Anterior cingulate cortex (tissue), 58 donors: ENCODE measurements at regions not wholly inside any gene's neighbourhood (a gene's known extent, or its start where the extent isn't known, plus 50 kb on each side); places are given as distances from the start of the nearest gene placed in this dataset.

ENCODE experiments used
- DNase-seq, 58 donors: peaks; one replicate each; lab custom pipeline; 2025; lab: John Stamatoyannopoulos, UW

DNA sequence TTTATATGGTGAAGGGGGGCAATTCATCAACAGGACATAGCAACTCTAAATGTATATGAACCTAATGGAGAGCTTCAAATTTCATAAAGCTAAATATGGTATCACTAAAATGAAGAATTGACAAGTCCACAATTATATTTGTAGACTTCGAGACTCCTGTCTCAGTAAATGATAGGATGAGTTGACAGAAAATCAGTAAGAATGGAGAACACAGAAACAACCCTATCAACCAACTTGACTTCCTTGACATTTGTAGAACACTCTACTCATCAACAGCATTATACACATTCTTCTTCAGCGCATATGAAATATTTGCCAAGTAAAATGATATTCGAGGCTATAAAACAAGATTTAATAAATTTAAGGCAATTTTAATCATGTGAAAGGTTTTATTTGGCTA lies 322.9 kb upstream of the MAF start:
- DNase-seq = no peak

- DNase-seq = no peak
These were observed 320.1 kb upstream of the MAF start for GRCh38 chr16:79920685-79921084.

DNA sequence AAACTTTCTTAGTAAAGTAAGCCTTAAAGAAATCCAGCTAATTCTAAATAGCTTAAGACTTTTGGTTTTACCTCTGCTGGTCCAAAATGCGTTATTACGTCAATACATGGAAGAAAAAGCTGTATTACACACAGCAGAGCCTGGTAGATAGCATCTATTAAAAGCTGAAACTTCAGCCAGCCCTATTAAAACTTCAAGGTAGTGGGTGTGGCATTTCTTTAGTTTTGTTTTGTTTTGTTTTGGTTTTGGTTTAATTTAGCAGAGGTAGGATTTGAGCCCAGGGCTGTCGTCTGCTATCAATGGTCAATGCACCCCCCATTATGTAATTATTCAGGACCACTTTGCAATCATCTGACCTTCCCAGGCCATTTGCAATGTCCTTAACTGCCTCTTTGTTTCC lies 318.4 kb upstream of the MAF start:
- no peak for DNase-seq

GRCh38 chr16:79915761-79916160 lies 315.2 kb upstream of the MAF start:
- no peak for DNase-seq

- DNase-seq = no peak
These were observed 314.6 kb upstream of the MAF start for GRCh38 chr16:79914961-79915720.

DNA sequence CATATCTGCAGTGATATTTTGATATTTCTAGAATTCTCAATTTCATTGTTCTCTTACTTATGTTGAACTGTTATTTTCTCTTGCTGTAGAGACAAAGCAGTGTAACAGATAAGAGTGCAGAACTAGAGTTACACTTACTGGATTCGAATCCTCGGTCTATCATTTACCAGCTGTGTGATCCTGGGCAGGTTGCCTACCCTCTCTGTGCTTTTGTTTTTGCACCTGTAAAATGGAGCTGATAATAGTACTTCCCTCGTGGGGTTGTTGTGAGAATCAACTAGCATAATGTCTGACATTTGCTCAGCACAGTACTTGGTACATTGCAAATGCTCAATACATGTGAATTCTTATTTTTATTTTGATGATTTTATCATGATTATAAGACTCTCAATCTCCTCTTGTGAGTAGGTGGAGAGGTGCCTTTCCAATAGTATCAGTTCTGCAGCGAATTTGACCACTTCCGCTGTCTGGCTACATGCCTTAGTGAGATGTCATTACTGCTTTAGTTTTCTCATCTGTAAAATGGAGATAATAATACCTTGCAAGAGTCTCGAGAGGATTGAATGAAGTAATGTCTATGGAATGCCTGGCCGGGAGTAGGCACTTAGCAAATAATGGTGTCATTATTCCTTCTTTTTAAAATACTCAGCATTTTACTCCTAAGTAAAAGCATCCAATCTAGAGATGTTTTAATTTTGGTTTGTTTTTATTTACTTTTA lies 312.2 kb upstream of the MAF start:
- no peak for DNase-seq

DNA sequence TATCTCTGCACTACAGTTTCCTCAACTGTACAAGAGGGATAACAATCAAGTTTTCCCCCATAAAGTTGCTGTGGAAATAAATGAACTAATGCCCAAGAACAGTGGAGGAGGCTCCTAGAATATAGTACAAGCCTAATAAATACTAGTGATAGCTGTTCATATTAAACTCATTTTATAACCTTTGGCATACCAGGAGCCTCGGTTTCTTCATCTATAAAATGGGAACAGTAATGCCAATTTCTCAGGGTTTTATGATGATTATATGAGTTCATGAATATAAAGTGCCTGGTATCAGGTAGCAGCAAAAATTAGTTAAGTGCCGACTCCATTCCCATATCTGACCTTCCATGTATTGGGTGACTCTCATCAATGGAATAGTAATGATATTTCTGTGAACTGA lies 311.1 kb upstream of the MAF start:
- DNase-seq = no peak

DNA sequence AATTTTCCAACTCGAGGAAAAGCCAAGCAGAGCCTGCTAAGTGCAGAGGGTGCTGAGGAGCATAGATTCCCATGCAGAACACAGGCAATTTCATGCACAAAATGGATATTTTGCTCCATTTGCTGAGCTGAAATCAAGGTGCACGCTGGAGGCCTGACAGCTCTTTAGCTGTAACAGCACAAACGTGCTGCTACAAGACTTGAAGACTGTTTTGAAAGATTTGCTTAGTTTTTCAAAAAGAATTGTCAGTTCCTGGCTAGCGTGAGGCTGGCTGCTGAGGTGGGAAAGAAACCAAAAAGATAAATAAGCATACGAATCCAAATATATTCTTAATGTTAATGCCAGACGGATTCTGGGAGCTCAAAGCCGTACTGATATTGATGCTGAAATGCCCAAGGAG lies 309.0 kb upstream of the MAF start:
- DNase-seq = no peak

DNA sequence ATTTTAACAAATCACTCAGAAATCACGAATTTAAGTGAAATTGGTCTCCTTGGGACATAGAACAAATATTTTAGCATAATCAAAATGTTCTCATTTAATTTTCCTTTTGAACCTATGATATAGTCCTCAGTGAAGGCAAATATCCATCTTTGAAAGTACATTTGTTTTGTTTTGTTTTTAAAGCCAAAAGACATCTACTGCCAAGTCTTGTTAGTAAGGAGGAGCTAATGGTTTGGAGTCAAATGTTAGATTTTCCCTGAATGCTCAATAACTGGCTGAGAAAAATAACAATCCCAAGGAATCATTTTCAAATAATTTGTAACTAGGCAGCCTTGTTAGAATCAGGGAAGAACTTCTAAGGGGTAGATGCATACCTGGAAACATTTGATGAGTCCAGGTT lies 302.9 kb upstream of the MAF start:
- DNase-seq = no peak

DNA sequence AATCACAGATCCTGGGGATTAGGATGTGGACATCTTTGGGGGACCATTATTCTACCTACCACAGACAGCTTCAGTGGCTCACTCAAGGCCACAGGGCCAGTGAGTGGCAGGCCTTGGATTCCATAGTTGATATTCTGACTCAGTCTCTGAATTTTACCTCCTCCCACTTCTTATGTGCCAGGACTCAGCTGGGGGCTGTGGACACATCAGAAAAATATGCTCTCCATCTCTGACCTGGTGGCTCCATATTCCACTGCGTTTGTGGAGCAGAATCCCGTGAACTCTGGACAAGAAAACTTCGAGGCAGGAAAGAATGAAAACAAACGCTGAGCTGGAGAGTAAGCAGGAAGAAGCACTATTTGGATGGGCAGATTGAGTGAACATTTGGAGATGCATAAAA lies 301.8 kb upstream of the MAF start:
- DNase-seq = no peak

DNA sequence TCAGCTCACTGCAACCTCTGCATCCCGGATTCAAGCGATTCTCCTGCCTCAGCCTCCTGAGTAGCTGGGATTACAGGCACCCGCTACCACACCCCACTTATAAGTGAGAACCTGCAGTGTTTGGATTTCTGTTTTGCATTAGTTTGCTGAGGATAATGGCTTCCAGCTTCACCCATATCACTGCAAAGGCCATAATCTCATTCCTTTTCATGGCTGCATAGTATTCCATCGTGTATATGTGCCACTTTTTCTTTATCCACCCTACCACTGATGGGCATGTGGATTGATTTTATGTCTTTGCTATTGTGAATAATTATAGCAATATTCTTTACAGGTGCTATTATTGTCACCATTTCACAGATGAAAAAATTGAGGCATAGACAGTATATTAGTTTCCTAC lies 301.0 kb upstream of the MAF start:
- no peak for DNase-seq

DNA sequence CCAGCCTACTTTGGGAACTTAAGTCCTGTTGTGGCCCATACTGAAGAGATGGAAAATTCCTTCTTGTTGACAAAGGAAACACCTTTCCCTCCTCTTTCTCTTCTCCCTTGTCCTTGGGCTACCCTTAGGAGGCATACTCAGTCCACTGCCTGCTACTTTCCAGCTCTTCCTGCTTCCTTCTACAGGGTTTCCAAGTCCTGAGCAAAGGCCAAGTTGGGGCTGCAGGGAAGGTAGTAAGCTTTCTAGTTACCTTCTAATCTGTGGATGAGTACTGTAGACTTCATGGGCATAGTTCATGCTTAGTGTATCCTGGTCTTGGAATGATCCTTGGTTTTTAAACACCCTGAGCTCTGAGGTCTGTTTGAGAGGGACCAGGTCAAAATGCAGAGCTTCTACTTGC lies 299.2 kb upstream of the MAF start:
- no peak for DNase-seq

- no peak for DNase-seq
These were observed 298.8 kb upstream of the MAF start for GRCh38 chr16:79899316-79899715.

- no peak for DNase-seq
These were observed 298.2 kb upstream of the MAF start for GRCh38 chr16:79898703-79899102.

DNA sequence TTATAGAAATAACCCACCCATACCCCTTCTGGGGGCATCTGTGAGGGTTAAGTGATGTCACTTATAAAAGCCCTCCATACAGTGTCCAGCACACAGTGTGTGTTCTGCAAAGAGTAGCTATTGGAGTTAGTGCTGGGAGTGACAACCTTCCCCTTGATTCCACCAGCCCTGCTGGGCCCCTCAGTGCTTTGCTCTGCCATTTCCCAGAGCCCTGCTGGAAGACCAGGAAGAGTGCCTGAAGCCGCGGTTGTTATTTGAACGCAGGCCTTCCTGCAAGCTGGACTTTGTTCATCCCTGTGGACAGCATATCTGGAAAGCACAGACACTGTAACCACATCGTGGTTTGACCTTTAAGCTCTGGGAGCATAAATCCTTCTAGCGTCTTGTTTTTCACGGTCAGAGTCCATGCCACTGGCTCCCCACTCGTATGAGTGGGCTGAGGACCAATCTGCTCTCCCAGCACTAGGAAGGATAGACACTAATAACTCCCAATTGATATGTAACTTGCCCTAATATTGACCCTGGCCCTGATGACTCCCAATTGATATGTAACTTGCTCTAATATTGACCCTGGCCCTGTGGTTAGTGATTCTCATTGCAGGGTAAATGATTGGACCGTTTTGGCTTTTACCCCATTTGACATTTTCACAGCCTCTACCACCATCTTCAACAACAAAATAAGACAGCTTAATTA lies 297.1 kb upstream of the MAF start:
- no peak for DNase-seq

DNA sequence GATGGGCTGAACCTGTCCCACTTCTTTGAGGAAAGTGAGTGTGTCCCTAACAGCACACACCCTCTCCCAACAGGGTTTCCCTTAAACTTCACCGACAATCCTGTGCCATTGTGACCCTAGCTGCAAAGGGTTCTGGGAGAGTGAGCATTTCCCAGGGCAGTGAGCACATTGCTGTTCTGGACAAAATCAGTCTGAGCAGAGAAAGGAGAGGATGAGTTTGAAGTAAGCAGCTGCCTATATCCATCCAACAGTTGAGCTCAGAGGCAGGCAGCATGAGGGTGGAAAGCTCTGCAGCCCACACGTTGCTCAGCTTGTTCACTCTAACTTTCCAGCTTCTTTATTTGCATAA lies 296.5 kb upstream of the MAF start:
- DNase-seq = no peak

DNA sequence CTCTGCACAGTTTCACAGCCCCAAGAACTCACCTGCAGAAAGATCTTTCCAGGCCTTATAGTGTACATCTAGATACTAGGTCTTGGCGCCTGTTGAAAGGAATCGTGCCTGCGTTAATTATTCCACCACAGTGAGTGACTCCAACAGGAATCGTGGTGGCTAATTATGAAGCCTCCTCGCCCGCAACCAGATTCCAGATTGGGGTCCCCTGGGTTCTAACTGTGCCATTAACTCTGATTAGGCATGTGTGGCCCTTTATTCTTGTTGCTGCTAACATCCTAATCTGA lies 295.3 kb upstream of the MAF start:
- no peak for DNase-seq

GRCh38 chr16:79895053-79895916 lies 294.7 kb upstream of the MAF start:
- no peak for DNase-seq

DNA sequence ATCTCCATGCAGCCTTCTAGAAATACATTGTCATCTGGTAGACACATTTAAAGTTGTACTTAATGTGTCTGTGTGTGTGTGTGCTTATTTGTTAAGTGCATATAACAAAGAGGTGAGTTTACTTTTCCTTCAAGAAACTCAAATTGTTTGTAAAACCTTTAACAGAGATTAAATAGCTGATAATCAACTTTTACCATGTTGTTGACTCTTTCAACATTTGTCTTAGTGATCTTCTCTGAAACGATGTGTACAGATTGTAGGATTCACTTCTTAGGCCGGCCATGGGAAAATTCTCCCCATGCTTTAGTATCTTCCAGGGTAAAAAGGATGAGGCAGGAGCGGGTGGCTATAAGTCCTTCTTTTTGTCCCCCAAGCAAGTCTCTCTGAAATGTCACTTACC lies 292.9 kb upstream of the MAF start:
- DNase-seq = no peak

GRCh38 chr16:79892278-79892677 lies 291.7 kb upstream of the MAF start:
- DNase-seq = no peak

GRCh38 chr16:79891458-79891857 lies 290.9 kb upstream of the MAF start:
- no peak for DNase-seq
